H9 (cell line): ENCODE measurements at regions not wholly inside any gene's neighbourhood (a gene's known extent, or its start where the extent isn't known, plus 50 kb on each side); places are given as distances from the start of the nearest gene placed in this dataset.

Source experiments
- DNase-seq: peaks from one replicate; pipeline ENCODE4 v3.0.0-alpha.2; 2017
- H2AFZ ChIP-seq: one replicate; pipeline ENCODE4 v1.6.1; 2013; ENCODE audit warnings: mild to moderate bottlenecking, low read length, control low read depth, moderate library complexity
- H2AK5ac ChIP-seq: 2 replicates; pipeline ENCODE4 v1.6.1; 2013; ENCODE audit warnings: low read length, control low read depth, mixed read lengths; ENCODE audit not compliant: insufficient read length
- H2BK120ac ChIP-seq: one replicate; pipeline ENCODE4 v1.6.1; 2013; ENCODE audit warnings: low read depth, mild to moderate bottlenecking, low read length, control low read depth, inconsistent platforms; ENCODE audit not compliant: poor library complexity, severe bottlenecking
- H2BK12ac ChIP-seq: 2 replicates; pipeline ENCODE4 v1.6.1; 2013; ENCODE audit warnings: low read length, control low read depth, mixed read lengths, low read depth; ENCODE audit not compliant: insufficient read length
- H2BK15ac ChIP-seq: 2 replicates; pipeline ENCODE4 v1.6.1; 2013; ENCODE audit warnings: low read depth, low read length, control low read depth
- H2BK20ac ChIP-seq: one replicate; pipeline ENCODE4 v1.6.1; 2013; ENCODE audit warnings: low read depth, mild to moderate bottlenecking, low read length, control low read depth, inconsistent platforms; ENCODE audit not compliant: poor library complexity, severe bottlenecking
- H2BK5ac ChIP-seq: 2 replicates; pipeline ENCODE4 v1.6.1; 2013; ENCODE audit warnings: low read length, control low read depth, mixed read lengths; ENCODE audit not compliant: insufficient read length
- H3K14ac ChIP-seq: 2 replicates; pipeline ENCODE4 v1.6.1; 2013; ENCODE audit warnings: low read length, control low read depth; ENCODE audit not compliant: insufficient read depth
- H3K18ac ChIP-seq: 2 replicates; pipeline ENCODE4 v1.6.1; 2013; ENCODE audit warnings: low read depth, mild to moderate bottlenecking, mixed read lengths, low read length, control low read depth; ENCODE audit not compliant: insufficient read length
- H3K23ac ChIP-seq: 2 replicates; pipeline ENCODE4 v1.6.1; 2013; ENCODE audit warnings: low read length, control low read depth, mixed read lengths, low read depth; ENCODE audit not compliant: insufficient read length
- H3K23me2 ChIP-seq: 2 replicates; pipeline ENCODE4 v1.6.1; 2013; ENCODE audit warnings: low read depth, mild to moderate bottlenecking, mixed read lengths, low read length, control low read depth; ENCODE audit not compliant: insufficient read length, poor library complexity, severe bottlenecking
- H3K27ac ChIP-seq: 2 replicates; pipeline ENCODE4 v1.5.1; 2013; ENCODE audit warnings: low read length, control low read depth, mixed read lengths, low read depth; ENCODE audit not compliant: insufficient read length
- H3K27me3 ChIP-seq: 2 replicates; pipeline ENCODE4 v1.6.1; 2013; ENCODE audit warnings: low read length, control low read depth, inconsistent platforms; ENCODE audit not compliant: insufficient read depth
- H3K4ac ChIP-seq: 2 replicates; pipeline ENCODE4 v1.6.1; 2013; ENCODE audit warnings: low read depth, mild to moderate bottlenecking, control low read depth, inconsistent platforms, low read length, moderate library complexity
- H3K4me1 ChIP-seq: 2 replicates; pipeline ENCODE4 v1.6.1; 2013; ENCODE audit warnings: low read length, control low read depth, inconsistent platforms; ENCODE audit not compliant: insufficient read depth
- H3K4me2 ChIP-seq: 2 replicates; pipeline ENCODE4 v1.6.1; 2013; ENCODE audit warnings: low read length, control low read depth, mixed read lengths; ENCODE audit not compliant: insufficient read length, insufficient read depth
- H3K56ac ChIP-seq: 2 replicates; pipeline ENCODE4 v1.6.1; 2013; ENCODE audit warnings: low read depth, mild to moderate bottlenecking, mixed read lengths, low read length, control low read depth; ENCODE audit not compliant: insufficient read length
- H3K79me1 ChIP-seq: 2 replicates; pipeline ENCODE4 v1.6.1; 2013; ENCODE audit warnings: low read depth, mild to moderate bottlenecking, moderate library complexity, low read length, control low read depth, inconsistent platforms; ENCODE audit not compliant: insufficient read depth, poor library complexity, severe bottlenecking
- H3K79me2 ChIP-seq: 2 replicates; pipeline ENCODE4 v1.6.1; 2013; ENCODE audit warnings: low read length, control low read depth, inconsistent platforms; ENCODE audit not compliant: insufficient read depth
- H3K9ac ChIP-seq: 2 replicates; pipeline ENCODE4 v1.6.1; 2013; ENCODE audit warnings: low read length, control low read depth, mixed read lengths; ENCODE audit not compliant: insufficient read length; ENCODE audit errors: extremely low read depth
- H3K9me3 ChIP-seq: one replicate; pipeline ENCODE4 v1.6.1; 2013; ENCODE audit warnings: low read depth, low read length, inconsistent platforms; ENCODE audit not compliant: control insufficient read depth
- H3T11ph ChIP-seq: one replicate; pipeline ENCODE4 v1.6.1; 2013; ENCODE audit warnings: mild to moderate bottlenecking, low read length, control low read depth, inconsistent platforms
- H4K20me1 ChIP-seq: one replicate; pipeline ENCODE4 v1.6.1; 2013; ENCODE audit not compliant: control insufficient read depth, insufficient read length, insufficient read depth
- H4K5ac ChIP-seq: 2 replicates; pipeline ENCODE4 v1.6.1; 2013; ENCODE audit warnings: low read depth, mild to moderate bottlenecking, mixed read lengths, low read length, control low read depth; ENCODE audit not compliant: insufficient read length
- H4K8ac ChIP-seq: replicated peaks from 2 replicates; pipeline ENCODE4 v1.6.1; 2013; ENCODE audit warnings: low read length, control low read depth, mixed read lengths, low read depth; ENCODE audit not compliant: insufficient read length
- H4K91ac ChIP-seq: 2 replicates; pipeline ENCODE4 v1.6.1; 2013; ENCODE audit warnings: low read depth, mild to moderate bottlenecking, moderate library complexity, mixed read lengths, low read length, control low read depth; ENCODE audit not compliant: insufficient read length
- H3K27ac Mint-ChIP-seq, 3 experiments: 2 replicates in 2 of 3; 3 replicates in 1 of 3; pipeline ENCODE4 v1.8.0; 2020 to 2021; ENCODE audit warnings: mixed read lengths in 3 of 3, mild to moderate bottlenecking in 1 of 3, moderate library complexity in 1 of 3
- H3K27me3 Mint-ChIP-seq: 2 replicates; pipeline ENCODE4 v1.8.0; 2021; ENCODE audit warnings: low read depth, mild to moderate bottlenecking, moderate library complexity, mixed read lengths
- H3K36me3 Mint-ChIP-seq, 3 experiments: 2 replicates in 2 of 3; 3 replicates in 1 of 3; pipeline ENCODE4 v1.8.0; 2020 to 2021; ENCODE audit warnings: low read depth in 3 of 3, mixed read lengths in 3 of 3; ENCODE audit not compliant: insufficient read depth in 1 of 3
- H3K4me1 Mint-ChIP-seq, 2 experiments: 2 replicates each; pipeline ENCODE4 v1.8.0; 2020; ENCODE audit warnings: mixed read lengths in 2 of 2
- H3K4me3 Mint-ChIP-seq, 2 experiments: 2 replicates in 1 of 2; 3 replicates in 1 of 2; pipeline ENCODE4 v1.8.0; 2020 to 2021; ENCODE audit warnings: mild to moderate bottlenecking in 2 of 2, mixed read lengths in 2 of 2, moderate library complexity in 1 of 2
- H3K9me3 Mint-ChIP-seq, 2 experiments: 2 replicates in 1 of 2; 3 replicates in 1 of 2; pipeline ENCODE4 v1.8.0; 2020; ENCODE audit warnings: mild to moderate bottlenecking in 2 of 2, mixed read lengths in 2 of 2, moderate library complexity in 1 of 2
- WGBS: extraction: QIAGEN DNeasy Blood & Tissue Kit; methylation state at CpG from one replicate; pipeline ENCODE4 v1.1.7; 2013; ENCODE audit warnings: missing lambda C conversion rate, low lambda C conversion rate, mixed read lengths; ENCODE audit not compliant: insufficient read length; ENCODE audit errors: extremely low coverage; 5-methylcytosine and 5-hydroxymethylcytosine counted together
- TF ChIP-seq, protein P1 (sequence below): fragments of 200-600 bp; sonication (generic); conservative IDR thresholded peaks from 3 replicates; pipeline ENCODE4 v1.8.0; 2021; ENCODE audit warnings: antibody characterized with exemption, mild to moderate bottlenecking

DNA sequence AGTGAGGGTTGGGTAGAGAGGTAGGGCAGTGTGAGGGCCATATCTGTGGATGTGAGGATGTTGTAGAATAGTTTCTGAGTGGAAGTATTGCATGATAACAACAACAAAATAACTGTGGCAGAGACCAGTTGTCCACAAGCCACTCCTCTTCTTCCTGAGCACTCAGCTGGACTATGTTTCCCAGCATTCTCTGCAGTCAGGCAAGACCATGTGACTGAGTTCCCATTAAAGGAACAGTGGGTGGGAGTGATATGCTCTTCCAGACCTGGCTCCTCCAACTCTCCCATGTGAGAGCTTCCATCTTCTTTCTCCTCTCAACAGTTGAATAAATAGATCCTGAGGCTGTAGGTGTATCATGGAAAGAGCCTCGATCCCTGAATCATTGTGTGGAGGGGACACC, 272.4 kb downstream of the CBLN1 start:
- WGBS, result no CpG with 5 or more reads among the region's 1 CpG
- H3K4me2 ChIP-seq, result no peak overlapping the region
- Mint-ChIP-seq H3K9me3 (no peaks in the 10 kb centered on the region; a peak in 1 of 5 replicates), H3K4me1 (peaks cover 14 to 19% of the 10 kb centered on the region in 2 experiments; a peak in 3 of 4 replicates), H3K27ac (no peak overlapping the region; a peak in 1 of 7 replicates), H3K36me3 (no peaks in the 10 kb centered on the region), H3K27me3 (peaks cover 8% of the 10 kb centered on the region), H3K4me3 (no peak overlapping the region)
- H3K9ac ChIP-seq, result no peak overlapping the region
- H3K9me3 ChIP-seq, result no peaks in the 10 kb centered on the region
- H4K8ac ChIP-seq, result no peak overlapping the region
- H2AK5ac ChIP-seq, result no peak overlapping the region
- H2BK120ac ChIP-seq, result no peak overlapping the region
- H3K14ac ChIP-seq, result no peak overlapping the region
- no peak overlapping the region for H2BK5ac ChIP-seq
- H3K56ac ChIP-seq, result no peak overlapping the region
- H3K18ac ChIP-seq, result no peak overlapping the region
- no peak overlapping the region for H2BK20ac ChIP-seq
- H2BK15ac ChIP-seq, result no peak overlapping the region
- no peak overlapping the region for H3T11ph ChIP-seq
- H3K23ac ChIP-seq, result no peak overlapping the region
- no peaks in the 10 kb centered on the region for H4K20me1 ChIP-seq
- H3K27me3 ChIP-seq, result no peaks in the 10 kb centered on the region
- no peak overlapping the region for H4K91ac ChIP-seq
- no peak overlapping the region for H3K27ac ChIP-seq
- no peak overlapping the region for H4K5ac ChIP-seq
- no peak overlapping the region for H2BK12ac ChIP-seq
- no peaks in the 10 kb centered on the region; the same call in 1 of the 2 replicates for H3K4me1 ChIP-seq
- no peaks in the 10 kb centered on the region for H3K79me2 ChIP-seq
- H3K79me1 ChIP-seq, result no peaks in the 10 kb centered on the region
- no peak overlapping the region for H3K4ac ChIP-seq
- H3K23me2 ChIP-seq, result no peaks in the 10 kb centered on the region
- TF ChIP-seq, protein P1, sequence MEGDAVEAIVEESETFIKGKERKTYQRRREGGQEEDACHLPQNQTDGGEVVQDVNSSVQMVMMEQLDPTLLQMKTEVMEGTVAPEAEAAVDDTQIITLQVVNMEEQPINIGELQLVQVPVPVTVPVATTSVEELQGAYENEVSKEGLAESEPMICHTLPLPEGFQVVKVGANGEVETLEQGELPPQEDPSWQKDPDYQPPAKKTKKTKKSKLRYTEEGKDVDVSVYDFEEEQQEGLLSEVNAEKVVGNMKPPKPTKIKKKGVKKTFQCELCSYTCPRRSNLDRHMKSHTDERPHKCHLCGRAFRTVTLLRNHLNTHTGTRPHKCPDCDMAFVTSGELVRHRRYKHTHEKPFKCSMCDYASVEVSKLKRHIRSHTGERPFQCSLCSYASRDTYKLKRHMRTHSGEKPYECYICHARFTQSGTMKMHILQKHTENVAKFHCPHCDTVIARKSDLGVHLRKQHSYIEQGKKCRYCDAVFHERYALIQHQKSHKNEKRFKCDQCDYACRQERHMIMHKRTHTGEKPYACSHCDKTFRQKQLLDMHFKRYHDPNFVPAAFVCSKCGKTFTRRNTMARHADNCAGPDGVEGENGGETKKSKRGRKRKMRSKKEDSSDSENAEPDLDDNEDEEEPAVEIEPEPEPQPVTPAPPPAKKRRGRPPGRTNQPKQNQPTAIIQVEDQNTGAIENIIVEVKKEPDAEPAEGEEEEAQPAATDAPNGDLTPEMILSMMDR, result no peak
- no peak overlapping the region for H2AFZ ChIP-seq
- no peak for DNase-seq
